HG03469 (cell line): ENCODE measurements at regions not wholly inside any gene's neighbourhood (a gene's known extent, or its start where the extent isn't known, plus 50 kb on each side); places are given as distances from the start of the nearest gene placed in this dataset.
"Not testable (repeated sequence)": the region's sequence is repeated elsewhere in the genome, so short reads cannot be mapped to it uniquely, and the experiment has no call there.

Experiments used
- ATAC-seq: cut with Tn5 transposase; IDR thresholded peaks from one replicate; pipeline ENCODE4 v1.9.1; 2021; ENCODE audit warnings: mild to moderate bottlenecking, moderate library complexity, moderate number of reproducible peaks; ENCODE audit not compliant: unreplicated experiment

DNA sequence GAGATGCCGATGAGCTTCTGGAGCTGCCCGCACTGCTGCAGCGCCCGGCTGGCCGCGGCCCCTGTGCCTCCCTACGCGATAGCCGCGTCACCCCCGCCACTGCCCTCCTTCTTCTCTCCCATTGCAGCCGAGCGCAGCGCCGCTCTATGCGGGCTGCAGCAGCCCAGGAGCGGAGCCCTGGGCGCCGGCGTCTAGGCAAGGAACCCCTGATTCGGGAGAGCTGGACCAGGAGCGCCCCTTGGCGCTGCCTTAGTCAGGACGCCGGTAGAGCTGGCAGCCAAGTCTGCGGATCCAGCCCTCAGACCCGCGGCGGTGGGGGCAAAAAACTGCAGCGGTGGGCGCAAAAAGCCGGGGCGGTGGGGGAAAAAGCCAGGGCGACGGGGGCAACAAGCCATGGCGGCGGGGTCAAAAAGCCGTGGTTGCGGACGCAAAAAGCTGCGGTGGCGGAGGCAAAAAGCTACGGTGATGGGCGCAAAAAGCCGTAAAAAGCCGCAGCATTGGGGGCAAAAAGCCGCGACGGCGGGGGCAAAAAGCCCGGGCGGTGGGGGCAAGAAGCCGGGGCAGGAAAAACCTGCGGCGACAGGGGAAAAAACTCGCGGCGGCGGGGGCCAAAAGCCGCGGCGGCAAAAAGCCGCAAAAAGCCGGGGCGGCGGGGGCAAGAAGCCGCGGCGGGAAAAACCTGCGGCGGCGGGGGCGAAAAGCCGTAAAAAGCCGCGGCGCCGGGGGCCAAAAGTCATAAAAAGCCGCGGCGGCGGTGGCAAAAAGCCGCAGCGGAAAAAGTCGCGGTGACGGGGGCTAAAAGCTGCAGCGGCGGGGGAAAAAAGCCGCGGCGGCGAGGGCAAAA, 1668.6 kb downstream of the RPIA start:
- not testable (repeated sequence) for ATAC-seq

DNA sequence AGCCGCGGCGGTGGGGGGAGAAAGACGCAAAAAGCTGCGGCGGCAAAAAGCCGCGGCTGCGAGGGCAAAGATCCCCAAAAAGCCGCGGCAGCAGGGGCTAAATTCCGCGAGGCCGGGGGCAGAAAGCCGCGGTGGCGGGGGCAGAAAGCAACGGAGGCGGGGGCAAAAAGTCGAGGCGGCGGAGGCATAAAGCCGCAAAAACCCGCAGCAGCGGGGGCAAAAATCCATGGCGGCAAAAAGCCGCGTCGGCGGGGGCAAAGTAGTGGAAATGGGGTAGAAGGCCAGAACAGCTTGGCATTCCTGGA, 1669.2 kb downstream of the RPIA start:
- ATAC-seq: not testable (repeated sequence)
